HG03469 (cell line): ENCODE measurements at regions not wholly inside any gene's neighbourhood (a gene's known extent, or its start where the extent isn't known, plus 50 kb on each side); places are given as distances from the start of the nearest gene placed in this dataset.
"Not testable (repeated sequence)": the region's sequence is repeated elsewhere in the genome, so short reads cannot be mapped to it uniquely, and the experiment has no call there.

Experiments
- ATAC-seq: cut with Tn5 transposase; IDR thresholded peaks from one replicate; pipeline ENCODE4 v1.9.1; 2021; ENCODE audit warnings: mild to moderate bottlenecking, moderate library complexity, moderate number of reproducible peaks; ENCODE audit not compliant: unreplicated experiment

- ATAC-seq, result no peak
Observed at GRCh38 chr3:153023896-153024295, 138.1 kb upstream of the RAP2B start.

- peak; percentile 54 for ATAC-seq
Observed at GRCh38 chr3:153026026-153026425, 136.0 kb upstream of the RAP2B start.

DNA sequence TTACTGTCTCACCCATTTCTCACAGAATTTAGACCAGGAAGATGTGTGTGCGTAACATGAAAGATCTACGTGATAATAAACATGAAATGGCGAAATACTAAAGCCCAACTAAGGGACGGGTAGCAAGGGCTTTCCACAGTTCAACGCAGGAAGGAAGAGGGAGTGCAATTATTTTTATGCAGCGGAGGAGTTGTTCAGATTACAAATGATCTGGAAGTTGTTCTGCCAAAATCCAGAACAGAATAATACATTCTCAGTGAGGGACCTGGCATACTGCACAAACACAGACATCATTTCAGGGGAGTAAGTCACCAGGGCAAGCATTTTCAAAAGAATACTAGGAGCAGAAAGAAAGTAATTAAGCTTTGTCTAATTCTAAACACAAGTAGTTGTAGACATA, 133.6 kb upstream of the RAP2B start:
- ATAC-seq, result no peak

GRCh38 chr3:153029350-153029749, 132.7 kb upstream of the RAP2B start:
- ATAC-seq, result no peak

GRCh38 chr3:153032891-153033290, 129.1 kb upstream of the RAP2B start:
- no peak for ATAC-seq

DNA sequence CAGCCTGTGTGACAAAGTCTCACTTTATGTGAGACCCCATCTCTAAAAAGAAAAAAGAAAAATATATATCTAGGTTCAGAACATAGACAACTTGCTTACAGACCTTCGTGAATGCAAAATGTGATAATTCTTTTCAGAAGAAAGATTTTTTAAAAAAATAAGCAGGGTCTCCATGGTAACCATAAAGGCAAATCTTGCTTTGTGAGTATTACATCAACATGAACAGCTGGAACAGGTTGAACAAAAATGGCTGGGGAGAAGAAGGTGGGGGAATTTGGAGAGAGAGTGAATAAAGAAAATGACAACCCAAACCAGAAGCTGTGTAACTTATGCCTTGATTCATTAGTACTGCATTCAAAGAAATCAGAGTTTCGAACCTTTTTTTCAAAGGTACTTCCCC, 125.2 kb upstream of the RAP2B start:
- ATAC-seq, result no peak

- no peak for ATAC-seq
Observed at GRCh38 chr3:153038367-153038766, 123.7 kb upstream of the RAP2B start.

DNA sequence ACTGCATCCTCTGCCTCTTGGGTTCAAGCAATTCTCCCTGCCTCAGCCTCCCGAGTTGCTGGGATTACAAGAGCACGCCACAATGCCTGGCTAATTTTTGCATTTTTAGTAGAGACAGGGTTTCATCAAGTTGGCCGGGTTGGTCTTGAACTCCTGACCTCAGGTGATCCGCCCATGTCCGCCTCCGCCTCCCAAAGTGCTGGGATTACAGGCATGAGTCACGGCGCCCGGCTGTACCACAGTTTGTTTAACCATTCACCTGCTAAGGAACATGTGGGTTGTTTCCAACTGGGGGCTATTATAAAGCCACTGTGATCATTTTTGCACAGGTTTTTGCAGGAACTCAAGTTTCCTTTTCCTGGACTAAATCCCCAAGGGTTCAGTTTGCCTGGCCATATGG, 123.2 kb upstream of the RAP2B start:
- no peak for ATAC-seq

- no peak for ATAC-seq
Observed at GRCh38 chr3:153041181-153041580, 120.8 kb upstream of the RAP2B start.

DNA sequence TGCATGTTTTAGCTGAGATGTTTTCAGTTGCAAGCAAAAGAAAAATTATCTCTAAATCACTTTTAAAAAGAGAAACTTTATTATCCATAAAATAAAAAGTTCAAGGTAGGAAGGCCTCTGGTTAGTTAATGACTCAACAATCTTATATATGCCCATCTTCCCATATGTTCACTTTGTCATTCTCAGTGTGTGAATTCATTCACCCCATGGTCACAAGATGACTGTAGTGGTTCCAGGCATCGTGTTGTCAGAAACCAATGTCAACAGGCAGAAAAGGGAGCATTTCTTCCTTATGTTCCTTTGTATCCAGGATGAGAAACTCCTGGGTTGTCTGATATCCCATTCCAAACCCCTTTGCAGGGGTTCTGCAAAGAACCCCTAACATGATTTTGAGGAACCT, 119.9 kb upstream of the RAP2B start:
- no peak for ATAC-seq

DNA sequence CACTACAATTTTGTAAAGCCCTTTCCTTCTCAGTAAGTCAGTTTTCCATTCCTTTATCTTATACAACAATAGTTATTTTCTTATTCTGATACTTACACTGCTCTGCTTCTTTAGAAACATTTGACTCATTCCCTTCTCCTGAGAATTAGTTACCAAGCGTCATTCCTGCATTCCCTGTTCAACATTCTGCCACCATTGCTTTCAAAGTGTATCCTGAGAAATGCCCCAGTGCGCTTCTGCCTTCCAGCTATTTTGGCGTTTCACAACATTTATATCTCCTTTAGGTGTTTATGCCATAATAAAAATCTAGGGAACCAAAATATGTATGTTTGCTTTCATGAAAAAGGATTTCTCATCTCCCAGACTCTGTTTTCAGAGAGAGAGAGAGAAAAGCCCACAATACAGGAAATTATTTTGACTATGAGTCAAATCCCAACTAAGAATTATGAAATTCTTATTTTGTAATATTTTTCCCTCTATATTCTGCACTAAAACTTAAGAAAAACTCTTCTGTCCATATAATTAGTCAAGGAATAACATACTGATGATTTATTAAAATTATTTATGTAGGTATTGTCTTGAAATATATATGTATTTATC, 118.2 kb upstream of the RAP2B start:
- no peak for ATAC-seq

GRCh38 chr3:153045150-153045549, 116.9 kb upstream of the RAP2B start:
- ATAC-seq, result no peak

DNA sequence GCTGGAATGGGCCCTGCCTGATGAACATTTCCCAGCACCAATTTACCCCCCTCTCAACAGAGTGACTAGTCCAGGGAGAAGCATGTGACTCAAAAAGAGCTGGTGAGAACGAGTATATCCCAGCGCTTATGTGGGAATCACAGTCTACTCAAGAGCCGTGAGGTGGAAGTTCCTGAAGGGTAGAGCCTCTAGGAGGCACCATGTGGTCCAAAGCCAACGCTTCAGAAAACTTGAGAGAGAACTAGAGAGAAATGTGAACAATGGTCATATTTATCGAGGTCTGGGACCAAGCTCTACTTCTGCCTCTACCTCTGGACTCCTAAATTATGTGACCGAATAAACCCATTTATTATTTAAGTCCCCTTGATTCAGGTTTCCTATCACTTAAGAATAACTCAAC, 111.0 kb upstream of the RAP2B start:
- ATAC-seq, result no peak

DNA sequence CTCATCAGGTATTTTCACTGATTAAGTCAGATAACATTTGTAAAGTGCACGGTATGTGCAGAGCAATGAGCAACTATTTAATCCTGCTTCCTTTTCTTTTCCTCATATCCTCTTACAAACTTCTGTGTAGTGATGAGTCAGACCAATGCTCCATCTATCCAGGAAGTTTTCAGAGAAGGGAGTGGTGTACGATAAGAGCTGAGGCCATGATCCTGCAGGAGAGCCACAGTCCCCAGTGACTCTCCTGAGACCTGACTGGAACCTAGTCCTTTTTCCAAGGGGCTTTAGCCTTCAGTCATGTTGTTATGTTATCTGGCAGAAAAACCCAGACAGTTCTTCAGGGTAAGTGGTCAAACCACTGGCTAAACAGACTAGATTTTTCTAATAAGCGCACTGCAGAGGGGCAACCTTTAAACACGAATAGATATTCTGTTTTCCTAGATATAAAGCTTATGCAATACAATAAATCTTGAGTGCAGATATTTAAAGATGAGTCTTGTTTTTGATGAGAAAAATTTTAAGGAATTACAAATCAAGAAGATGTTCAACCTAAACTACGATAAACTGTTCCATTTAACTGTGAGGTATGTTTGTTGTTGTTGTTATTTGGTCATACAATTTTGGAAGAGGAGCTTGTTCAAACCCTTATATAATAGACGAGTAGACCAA, 110.5 kb upstream of the RAP2B start:
- no peak for ATAC-seq

GRCh38 chr3:153052096-153052460, 109.9 kb upstream of the RAP2B start:
- no peak for ATAC-seq

DNA sequence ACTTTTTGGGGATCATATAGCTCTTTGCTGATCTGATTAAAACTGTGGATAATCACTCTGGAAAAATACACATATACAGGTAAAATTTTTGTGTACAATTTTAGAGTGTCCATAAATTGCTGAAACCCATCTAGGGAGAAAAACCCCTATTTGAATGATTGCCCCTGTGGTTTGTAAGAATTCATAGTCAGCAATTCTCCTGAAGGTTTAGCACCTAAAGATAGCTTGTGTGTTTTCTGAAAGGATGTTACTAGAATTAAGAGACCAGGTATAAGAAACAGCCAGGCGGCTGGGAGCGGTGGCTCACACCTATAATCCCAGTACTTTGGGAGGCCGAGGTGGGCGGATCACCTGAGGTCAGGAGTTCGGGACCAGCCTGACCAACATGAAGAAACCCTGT, 106.8 kb upstream of the RAP2B start:
- ATAC-seq, result no peak

DNA sequence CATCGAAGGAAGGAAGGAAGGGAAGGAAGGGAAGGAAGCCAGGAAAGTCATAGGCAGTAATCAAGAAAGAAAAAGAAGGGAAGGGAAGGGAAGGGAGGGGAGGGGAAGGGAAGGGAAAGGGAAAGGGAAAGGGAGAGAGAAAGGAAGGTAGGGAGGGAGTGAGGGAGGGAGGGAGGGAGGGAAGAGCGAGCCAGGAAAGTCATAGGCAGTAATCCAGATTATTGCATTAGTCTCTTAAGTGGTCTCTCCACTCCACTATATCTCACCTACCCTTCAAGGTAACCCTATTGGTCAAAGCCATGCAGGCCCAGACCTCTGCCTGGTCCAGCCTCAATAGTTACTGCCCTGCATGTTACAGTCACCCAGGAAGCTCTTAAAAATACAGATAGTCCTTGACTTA, 106.2 kb upstream of the RAP2B start:
- no peak for ATAC-seq

- ATAC-seq, result not testable (repeated sequence)
Observed at GRCh38 chr3:153058031-153058688, 103.9 kb upstream of the RAP2B start.

- ATAC-seq, result no peak
Observed at GRCh38 chr3:153060346-153060745, 101.7 kb upstream of the RAP2B start.

- ATAC-seq, result no peak
Observed at GRCh38 chr3:153061938-153062528, 100.0 kb upstream of the RAP2B start.

DNA sequence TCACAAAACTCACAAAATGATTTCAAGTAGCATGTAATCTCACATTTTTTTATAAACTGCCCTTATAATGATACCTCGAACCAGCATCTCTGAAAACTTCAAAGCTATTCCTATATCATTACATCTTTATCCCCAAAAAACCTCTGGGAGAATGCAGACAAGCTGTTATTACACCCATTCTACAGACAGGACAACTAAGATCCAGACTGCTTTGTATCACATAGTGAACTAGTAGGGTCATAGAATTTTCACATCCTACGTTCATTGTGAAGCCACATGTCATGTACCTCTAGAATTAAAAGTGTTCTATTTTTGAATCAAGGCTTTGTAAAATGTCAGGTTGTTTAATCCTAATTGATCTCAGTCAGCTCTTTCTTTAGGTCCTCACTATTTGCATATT, 98.7 kb upstream of the RAP2B start:
- ATAC-seq, result no peak

- no peak for ATAC-seq
Observed at GRCh38 chr3:153066983-153067382, 95.0 kb upstream of the RAP2B start.
